ENCODE measurements at regions not wholly inside any gene's neighbourhood (a gene's known extent, or its start where the extent isn't known, plus 50 kb on each side); places are given as distances from the start of the nearest gene placed in this dataset.

- TF ChIP-seq, protein P1, sequence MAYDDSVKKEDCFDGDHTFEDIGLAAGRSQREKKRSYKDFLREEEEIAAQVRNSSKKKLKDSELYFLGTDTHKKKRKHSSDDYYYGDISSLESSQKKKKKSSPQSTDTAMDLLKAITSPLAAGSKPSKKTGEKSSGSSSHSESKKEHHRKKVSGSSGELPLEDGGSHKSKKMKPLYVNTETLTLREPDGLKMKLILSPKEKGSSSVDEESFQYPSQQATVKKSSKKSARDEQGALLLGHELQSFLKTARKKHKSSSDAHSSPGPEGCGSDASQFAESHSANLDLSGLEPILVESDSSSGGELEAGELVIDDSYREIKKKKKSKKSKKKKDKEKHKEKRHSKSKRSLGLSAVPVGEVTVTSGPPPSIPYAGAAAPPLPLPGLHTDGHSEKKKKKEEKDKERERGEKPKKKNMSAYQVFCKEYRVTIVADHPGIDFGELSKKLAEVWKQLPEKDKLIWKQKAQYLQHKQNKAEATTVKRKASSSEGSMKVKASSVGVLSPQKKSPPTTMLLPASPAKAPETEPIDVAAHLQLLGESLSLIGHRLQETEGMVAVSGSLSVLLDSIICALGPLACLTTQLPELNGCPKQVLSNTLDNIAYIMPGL (CRISPR knock-in tag; IDR thresholded peaks at IDR 0.05) = no peak
- no peak for TF ChIP-seq CTCF (IDR thresholded peaks at IDR 0.05)
- TF ChIP-seq, protein P2, sequence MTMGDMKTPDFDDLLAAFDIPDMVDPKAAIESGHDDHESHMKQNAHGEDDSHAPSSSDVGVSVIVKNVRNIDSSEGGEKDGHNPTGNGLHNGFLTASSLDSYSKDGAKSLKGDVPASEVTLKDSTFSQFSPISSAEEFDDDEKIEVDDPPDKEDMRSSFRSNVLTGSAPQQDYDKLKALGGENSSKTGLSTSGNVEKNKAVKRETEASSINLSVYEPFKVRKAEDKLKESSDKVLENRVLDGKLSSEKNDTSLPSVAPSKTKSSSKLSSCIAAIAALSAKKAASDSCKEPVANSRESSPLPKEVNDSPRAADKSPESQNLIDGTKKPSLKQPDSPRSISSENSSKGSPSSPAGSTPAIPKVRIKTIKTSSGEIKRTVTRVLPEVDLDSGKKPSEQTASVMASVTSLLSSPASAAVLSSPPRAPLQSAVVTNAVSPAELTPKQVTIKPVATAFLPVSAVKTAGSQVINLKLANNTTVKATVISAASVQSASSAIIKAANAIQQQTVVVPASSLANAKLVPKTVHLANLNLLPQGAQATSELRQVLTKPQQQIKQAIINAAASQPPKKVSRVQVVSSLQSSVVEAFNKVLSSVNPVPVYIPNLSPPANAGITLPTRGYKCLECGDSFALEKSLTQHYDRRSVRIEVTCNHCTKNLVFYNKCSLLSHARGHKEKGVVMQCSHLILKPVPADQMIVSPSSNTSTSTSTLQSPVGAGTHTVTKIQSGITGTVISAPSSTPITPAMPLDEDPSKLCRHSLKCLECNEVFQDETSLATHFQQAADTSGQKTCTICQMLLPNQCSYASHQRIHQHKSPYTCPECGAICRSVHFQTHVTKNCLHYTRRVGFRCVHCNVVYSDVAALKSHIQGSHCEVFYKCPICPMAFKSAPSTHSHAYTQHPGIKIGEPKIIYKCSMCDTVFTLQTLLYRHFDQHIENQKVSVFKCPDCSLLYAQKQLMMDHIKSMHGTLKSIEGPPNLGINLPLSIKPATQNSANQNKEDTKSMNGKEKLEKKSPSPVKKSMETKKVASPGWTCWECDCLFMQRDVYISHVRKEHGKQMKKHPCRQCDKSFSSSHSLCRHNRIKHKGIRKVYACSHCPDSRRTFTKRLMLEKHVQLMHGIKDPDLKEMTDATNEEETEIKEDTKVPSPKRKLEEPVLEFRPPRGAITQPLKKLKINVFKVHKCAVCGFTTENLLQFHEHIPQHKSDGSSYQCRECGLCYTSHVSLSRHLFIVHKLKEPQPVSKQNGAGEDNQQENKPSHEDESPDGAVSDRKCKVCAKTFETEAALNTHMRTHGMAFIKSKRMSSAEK (CRISPR knock-in tag; IDR thresholded peaks at IDR 0.05; ENCODE audit: borderline replicate concordance) = no peak
- no peak for TF ChIP-seq ZNF263 (CRISPR knock-in tag; IDR thresholded peaks at IDR 0.05; ENCODE audit: low read depth)
- no peak for TF ChIP-seq TEAD4 (CRISPR knock-in tag; IDR thresholded peaks at IDR 0.05)
- TF ChIP-seq, protein P3, sequence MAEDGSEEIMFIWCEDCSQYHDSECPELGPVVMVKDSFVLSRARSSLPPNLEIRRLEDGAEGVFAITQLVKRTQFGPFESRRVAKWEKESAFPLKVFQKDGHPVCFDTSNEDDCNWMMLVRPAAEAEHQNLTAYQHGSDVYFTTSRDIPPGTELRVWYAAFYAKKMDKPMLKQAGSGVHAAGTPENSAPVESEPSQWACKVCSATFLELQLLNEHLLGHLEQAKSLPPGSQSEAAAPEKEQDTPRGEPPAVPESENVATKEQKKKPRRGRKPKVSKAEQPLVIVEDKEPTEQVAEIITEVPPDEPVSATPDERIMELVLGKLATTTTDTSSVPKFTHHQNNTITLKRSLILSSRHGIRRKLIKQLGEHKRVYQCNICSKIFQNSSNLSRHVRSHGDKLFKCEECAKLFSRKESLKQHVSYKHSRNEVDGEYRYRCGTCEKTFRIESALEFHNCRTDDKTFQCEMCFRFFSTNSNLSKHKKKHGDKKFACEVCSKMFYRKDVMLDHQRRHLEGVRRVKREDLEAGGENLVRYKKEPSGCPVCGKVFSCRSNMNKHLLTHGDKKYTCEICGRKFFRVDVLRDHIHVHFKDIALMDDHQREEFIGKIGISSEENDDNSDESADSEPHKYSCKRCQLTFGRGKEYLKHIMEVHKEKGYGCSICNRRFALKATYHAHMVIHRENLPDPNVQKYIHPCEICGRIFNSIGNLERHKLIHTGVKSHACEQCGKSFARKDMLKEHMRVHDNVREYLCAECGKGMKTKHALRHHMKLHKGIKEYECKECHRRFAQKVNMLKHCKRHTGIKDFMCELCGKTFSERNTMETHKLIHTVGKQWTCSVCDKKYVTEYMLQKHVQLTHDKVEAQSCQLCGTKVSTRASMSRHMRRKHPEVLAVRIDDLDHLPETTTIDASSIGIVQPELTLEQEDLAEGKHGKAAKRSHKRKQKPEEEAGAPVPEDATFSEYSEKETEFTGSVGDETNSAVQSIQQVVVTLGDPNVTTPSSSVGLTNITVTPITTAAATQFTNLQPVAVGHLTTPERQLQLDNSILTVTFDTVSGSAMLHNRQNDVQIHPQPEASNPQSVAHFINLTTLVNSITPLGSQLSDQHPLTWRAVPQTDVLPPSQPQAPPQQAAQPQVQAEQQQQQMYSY (CRISPR knock-in tag; IDR thresholded peaks at IDR 0.05) = no peak
- TF ChIP-seq, protein P4, sequence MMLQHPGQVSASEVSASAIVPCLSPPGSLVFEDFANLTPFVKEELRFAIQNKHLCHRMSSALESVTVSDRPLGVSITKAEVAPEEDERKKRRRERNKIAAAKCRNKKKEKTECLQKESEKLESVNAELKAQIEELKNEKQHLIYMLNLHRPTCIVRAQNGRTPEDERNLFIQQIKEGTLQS (CRISPR knock-in tag; conservative IDR thresholded peaks at IDR 0.05) = no peak
- TF ChIP-seq ZNF232 (CRISPR knock-in tag; IDR thresholded peaks at IDR 0.05) = no peak
- TF ChIP-seq, protein P5, sequence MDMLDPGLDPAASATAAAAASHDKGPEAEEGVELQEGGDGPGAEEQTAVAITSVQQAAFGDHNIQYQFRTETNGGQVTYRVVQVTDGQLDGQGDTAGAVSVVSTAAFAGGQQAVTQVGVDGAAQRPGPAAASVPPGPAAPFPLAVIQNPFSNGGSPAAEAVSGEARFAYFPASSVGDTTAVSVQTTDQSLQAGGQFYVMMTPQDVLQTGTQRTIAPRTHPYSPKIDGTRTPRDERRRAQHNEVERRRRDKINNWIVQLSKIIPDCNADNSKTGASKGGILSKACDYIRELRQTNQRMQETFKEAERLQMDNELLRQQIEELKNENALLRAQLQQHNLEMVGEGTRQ (CRISPR knock-in tag; IDR thresholded peaks at IDR 0.05) = no peak
- TF ChIP-seq JUN (CRISPR knock-in tag; IDR thresholded peaks at IDR 0.05) = no peak
Observed at GRCh38 chr4:124096290-124096689, 616.2 kb downstream of the ANKRD50 start.

Data from WTC11 (cell line).